CD1c-positive myeloid dendritic cell (primary cell): ENCODE measurements at regions not wholly inside any gene's neighbourhood (a gene's known extent, or its start where the extent isn't known, plus 50 kb on each side); places are given as distances from the start of the nearest gene placed in this dataset.
"Not testable (repeated sequence)": the region's sequence is repeated elsewhere in the genome, so short reads cannot be mapped to it uniquely, and the experiment has no call there.

Experiments used
- DNase-seq: peaks from one replicate; pipeline ENCODE4 v3.0.0-alpha.2; 2016; ENCODE audit errors: extremely low spot score

DNA sequence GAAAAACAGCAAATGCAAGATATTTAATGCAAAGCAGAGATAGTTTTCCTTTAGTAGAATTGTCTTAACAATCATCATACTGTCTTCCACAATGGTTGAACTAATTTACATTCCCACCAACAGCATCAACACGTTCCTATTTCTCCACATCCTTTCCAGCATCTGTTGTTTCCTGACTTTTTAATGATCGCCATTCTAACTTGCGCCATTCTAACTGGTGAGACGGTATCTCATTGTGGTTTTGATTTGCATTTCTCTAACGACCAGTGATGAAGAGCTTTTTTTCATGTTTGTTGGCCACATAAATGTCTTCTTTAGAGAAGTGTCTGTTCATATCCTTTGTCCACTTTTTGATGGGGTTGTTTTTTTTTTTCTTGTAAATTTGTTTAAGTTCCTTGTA, 388.3 kb downstream of the IRS2 start:
- not testable (repeated sequence) for DNase-seq

DNA sequence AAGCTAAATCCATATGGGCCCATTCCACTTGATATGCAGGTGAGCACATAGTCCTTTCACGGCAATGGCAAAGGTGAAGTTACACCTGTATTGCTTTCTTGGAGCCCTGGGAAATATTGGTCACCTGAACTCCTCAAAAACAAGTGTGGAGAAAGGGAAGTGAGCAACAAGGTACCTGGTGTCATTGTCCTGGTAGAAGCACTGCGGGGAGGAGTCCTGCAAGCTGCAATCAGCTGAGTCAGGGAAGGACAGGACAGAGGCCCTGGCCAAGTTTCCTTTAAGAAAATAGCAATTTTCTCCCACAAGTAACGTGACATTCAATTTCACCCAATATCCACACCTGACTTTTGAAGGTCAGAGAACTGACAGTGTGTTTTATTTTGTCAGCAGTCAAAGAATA, 389.1 kb downstream of the IRS2 start:
- DNase-seq, result no peak

DNA sequence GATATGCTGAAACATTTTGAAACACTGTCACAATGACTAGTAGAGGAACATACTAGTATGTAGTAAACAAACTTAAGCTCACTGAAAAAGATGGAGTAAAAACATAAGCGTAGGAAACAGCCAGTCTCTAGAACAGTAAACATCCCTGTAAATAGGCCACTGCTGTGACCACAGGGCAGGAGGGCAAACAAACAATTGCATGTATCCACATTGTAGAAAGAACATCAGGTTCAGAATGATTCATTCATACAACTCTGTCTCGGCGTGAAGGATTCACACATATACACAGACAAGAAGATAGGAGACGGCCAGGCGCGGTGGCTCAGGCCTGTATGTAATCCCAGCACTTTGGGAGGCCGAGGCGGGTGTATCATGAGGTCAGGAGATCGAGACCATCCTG, 390.1 kb downstream of the IRS2 start:
- no peak for DNase-seq

DNA sequence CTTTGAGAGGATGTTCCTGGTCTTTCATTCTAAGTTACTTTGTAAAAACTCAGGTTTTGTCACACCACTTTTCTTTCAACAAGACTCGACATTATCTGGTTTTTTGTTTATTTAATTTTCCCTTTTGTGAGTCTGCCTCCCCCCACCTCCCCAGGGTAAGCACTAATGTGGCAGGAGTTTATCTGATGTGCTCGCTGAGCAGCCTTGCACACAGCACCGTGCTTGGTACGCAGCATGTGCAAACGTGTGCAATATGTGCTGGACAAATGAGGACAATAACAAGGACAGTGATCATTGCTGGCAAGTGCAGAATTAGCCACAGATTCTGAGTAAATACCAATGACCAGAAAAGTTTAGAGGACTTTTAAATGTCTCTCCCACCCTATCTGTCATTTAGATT, 391.4 kb downstream of the IRS2 start:
- no peak for DNase-seq

DNA sequence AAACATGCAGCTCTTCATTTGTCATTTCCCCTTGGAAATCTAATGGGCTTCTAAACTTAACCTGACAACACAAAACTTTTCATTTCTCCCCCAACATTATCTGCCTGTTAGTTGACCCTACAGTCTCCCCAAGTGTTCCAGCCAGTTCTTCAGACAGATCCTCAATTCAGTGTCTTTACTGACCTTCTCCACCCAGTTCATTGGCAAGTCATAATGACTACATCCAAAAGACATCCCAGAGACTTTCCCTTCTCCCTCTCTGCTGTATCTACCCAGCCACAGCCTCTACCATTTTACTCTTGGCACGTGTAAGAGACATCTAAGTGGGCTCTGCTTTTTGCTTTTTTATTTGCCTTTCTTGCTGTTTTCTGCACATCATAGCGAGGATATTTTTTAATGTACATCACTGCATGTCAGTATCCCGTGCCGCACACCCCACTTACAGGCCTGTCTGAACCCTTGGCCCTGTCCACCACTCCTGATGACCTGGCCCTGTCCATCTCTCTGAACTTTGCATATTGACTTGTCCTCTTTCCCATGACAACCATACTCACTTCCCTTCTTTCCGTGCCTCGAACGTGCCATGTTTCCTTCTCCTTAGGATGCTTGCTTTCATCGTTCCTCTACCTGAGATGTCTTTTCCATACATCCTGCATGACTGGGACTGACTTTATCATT, 391.9 kb downstream of the IRS2 start:
- DNase-seq, result no peak

DNA sequence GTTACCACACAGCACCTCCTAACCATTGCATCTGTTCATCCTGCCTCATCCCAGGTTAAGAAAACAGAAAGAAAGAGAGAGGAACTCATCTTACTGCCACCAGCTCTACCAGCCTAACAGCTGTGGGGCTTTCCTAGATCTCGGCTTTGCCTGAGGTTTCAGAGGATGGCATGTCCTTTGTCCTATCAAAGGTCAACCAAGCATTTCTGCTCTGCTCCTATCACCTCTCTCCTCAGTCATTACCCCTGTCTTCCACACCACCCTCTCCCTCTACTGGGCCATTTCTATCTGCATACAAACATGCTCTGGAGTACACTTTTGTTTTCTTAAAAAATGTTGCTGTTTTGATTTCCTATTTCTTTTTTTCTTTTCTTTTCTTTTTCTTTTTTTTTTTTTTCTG, 393.3 kb downstream of the IRS2 start:
- DNase-seq, result no peak

DNA sequence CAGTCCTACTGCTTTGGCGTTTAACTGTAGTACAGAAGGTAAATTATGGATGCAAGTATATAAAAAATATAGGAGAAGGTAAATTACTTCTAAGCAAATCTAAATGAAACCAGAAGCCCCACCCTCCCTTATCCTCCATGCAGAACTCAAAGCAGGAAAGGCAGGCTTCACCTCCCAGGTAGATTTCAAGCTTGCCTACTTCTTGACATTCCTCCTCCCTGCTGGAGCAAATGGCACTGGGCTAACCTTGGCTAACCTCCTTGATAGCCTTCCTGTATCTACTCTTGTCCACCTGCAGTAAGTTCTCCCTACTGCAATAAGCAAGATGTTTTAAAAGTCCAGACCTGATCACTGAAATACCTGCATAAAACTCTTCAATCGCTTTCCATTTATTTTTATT, 396.0 kb downstream of the IRS2 start:
- no peak for DNase-seq

DNA sequence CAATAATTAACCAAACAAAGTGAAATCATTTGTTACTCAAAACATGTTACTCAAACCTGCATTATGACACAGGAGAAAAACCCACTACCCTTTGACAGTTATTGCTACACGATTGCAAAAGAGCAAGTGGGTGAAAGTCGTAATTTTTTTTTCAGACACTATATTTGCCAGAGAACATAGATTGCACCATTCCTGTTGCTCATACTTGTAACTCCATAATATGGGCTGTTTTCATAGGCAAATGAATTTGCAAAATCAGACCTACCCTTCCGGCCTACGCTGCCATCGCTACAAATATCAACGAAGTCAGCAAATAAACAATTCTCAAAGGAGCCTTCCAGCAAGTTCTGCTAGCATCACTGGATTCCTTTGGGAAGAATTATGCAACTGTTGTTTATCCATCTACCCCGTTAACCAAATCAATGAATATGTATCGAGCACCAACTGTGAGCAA, 396.5 kb downstream of the IRS2 start:
- peak; percentile 78 for DNase-seq

DNA sequence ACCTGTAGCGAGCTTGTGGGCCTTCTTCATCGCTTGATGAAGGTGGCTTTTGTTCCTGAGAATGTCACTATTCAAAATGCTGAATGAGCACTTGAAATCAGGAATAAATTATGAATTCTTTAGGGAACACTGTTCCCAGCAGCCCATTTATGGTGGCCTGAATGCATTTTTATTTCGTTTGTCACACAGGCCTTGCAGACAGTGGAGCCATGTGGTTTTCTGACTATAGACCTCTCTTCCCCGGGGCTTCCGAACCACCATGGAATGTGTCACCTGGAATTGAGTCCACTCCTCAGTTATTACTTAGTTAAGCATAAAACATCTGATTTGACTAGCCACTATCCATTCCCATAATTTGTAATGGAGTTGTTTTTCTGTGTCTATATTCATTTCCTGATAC, 396.9 kb downstream of the IRS2 start:
- no peak for DNase-seq

DNA sequence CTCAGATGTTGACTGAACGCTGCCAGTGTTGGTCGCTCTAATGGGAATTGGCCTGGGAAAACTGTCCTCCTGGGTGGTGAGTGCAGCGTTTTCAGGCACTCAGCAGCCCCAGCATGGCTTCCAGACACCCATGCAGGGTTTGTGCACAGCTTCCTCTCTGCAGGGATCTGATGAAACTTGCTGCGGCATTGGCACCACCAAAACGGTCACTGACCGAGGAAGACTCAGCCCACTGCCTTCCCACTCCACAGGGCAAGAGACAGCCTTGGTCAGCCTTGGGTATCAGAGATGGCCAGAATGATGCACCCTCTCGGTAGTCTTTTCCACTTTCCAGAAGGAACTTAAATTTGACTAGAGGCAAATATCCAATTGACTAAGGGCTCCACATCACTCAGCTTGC, 398.9 kb downstream of the IRS2 start:
- peak; percentile 58 for DNase-seq

DNA sequence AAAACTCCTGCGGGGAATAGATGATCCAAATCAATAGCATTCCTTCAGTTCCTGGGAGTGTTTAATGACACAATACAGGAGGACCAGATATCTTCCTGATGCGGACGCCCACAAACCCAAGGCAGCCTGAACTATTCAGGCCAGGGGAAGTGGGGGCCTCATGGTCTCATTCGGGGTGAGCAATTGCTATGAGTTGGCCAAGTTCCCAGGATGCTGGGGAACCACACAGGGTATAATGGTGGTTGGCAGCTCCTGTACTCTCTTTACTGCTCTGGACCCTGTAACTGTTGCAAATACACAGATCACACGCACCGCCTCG, 401.2 kb downstream of the IRS2 start:
- peak; percentile 23 for DNase-seq

DNA sequence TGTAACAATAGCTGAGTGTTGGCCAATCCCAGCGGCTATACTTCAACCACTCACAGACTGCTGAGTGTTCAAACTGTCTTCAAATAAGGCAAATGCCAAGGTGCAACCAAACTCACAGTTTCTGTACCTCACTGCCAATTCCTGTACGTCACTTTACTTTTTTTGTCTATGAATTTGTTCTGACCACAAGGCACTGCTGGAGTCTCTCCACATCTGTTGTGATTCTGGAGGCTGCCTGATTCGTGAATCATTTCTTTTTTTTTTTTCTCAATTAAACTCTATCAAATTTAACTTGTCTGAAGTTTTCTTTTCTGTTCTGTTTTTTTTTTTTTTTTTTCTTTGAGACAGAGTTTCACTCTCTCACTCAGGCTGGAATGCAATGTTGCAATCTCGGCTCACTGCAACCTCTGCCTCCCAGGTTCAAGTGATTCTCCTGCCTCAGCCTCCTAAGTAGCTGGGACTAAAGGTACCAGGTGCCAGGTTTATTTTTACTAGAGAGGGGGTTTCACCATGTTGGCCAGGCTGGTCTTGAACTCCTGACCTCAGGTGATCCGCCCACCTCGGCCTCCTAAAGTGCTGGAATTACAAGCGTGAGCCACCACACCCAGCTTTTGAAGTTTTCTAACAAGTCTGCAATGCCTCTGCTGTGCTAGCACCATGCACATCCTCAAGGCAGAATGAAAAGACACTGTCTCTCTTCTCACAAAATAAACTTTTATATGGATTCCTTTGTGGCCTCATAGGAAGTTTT, 401.7 kb downstream of the IRS2 start:
- DNase-seq, result no peak

DNA sequence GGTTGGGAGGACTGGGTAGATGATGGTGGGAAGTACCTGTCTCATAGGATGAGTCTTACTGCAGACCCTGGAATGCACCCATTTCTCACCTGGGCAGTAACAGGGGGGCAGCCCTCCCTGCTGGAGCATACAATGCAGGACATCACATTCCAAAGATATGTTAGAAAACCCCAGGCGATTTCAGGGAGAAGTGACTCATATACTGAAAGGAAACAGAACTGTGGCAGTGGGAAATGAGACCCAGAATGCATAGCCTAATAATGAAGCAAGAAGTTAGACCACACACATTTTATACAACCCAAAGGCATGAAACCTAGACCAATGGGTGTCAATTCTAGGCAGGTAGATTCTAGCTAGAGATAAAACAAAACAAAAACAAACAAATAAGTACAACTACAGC, 402.7 kb downstream of the IRS2 start:
- no peak for DNase-seq

DNA sequence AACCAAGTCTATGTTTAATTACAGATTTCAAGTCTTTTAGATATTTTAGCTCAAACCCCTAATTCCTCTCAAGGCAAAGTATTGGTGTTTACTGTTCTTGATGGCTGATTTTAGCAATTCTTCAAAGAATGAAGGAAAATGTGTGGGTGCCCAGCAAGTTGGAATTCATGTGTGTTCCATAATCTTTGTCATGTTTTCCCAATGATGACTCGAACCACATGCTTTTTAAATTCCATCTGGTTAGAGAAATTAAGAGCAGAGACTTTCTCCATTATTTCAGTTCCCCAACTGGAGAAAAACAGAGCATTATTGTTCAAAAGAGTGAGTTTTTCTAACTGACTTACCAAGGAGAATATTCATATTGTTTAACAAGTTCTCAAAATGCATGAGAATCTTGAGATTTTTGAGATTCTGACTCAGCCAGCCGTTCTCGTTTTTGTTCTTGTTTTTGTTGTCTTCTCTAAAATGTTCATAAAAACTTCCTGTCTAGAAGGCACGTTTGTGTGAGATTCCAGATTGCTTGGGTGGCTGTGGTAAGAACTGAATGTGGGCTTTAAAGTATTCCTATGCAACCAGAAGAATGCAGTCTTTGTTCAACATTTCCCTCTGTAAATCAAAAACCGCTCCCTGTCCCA, 404.7 kb downstream of the IRS2 start:
- peak; percentile 66 for DNase-seq

DNA sequence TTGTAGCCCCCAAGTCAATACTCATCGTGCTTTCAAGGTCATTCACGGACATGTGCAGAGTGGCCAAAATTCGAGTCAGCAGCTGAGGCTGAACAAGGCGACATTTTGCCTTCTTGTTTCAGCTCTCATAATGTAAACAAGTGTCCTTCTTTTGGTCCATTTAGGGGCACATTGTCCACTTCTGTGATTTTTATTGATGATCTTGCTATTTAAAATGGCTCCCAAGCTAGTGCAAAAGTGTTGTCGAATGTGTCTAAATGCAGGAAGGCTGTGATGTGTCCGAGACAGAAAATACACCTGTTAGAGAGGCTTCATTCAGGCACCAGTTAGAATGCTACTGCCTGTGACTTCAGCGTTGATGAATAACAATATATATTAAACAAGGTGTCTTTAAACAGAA, 405.9 kb downstream of the IRS2 start:
- no peak for DNase-seq

DNA sequence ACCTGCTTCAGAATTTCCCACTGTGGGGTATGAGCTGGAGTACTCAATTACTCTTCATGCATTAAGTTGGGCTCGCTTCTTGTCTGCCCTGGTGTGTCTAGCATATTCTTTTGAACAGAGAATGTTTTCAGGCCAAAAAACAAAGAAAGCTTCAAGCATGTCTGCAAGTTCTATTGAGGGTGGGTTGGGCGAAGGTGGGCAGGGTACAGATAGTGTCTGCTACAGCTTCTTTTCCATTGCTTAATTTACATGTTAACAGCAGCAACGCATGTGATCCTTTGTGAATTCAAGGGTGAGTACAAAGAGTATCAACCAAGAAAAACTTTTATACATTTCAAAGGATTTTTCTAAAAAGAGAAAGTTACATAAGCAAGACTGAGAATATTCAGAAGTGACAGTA, 406.5 kb downstream of the IRS2 start:
- no peak for DNase-seq

DNA sequence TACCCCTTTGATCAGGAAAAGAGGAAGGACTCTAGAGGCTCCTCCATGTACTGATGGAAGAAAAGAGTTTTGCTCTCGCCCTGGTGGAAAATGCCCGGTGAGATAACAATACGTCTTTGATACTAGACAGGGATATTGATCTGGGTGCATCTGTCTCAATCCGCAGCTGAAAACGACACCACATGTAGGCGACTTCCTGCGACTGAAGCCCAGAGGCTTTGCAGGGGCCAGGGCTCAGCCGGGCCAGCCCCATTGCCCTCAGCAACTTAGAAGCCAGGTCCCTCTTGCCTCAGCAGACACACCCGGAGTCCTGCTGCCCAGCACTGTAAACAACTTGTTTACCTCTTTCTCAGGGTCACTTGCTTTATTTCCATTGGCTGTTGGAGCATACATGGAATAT, 409.4 kb downstream of the IRS2 start:
- DNase-seq, result no peak

DNA sequence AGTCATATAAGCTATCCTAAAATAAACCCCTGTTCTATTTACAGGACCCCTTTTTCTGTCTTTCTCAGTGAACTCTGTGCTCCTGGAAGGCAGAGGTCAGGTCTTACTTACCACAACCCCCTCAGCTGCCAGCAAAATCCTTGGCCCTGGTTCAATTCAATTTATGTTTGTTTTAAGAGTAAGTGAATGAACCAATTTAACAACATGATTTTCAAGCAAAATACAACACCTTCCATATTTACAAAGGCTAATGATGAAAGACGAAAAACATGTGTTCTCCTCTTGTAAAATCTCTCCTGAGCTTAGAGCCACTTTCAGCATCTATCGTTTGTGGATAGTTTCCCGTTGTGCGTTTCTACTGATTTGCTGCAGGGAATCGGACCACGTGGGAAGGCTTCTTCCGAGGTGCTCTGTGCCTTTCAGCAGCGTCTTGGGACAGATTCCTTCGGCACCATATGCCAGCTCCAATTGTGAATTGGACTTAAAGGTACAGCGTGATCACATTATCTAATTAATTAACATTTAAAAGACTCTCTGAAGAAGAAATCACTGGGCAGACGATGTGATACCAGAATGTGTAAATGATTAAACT, 411.7 kb downstream of the IRS2 start:
- DNase-seq, result no peak

DNA sequence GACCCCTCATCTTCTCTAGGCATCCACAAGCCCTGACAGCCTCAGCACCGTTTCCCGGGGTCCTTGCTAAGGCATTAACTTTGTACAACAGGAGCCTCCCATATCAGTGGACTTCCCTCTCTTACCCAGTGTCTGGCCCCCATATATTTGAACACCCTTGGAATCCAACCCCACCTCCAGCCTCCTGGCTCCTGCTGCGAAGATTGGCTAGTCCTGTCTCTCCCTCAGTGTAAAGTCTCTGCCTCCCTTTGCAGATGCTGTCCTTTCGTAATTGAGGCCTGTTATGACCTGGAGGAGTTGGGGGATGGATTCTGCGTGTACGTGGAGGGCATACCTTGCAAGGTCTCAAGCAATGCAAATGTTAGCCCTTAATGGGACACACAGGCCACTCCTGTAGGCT, 413.7 kb downstream of the IRS2 start:
- DNase-seq, result no peak

DNA sequence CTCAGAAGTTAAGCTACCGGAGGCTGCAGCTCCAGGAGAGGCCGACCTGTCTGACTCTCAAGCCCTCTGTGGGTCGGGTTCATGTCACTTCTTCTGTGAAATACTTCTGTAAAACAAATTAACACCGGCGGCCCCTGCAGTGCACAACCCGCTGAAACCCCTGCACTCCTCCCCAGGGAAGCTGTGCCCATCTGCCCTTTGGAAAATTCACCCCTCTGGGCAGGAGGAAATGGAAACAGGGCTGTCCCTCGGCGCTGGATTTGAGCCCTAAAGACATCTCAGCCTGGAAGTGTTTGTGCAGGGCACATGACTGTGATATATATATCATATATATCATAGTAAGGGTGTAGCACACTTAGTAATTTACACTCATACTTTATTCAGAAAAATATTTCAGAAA, 415.3 kb downstream of the IRS2 start:
- DNase-seq, result no peak

DNA sequence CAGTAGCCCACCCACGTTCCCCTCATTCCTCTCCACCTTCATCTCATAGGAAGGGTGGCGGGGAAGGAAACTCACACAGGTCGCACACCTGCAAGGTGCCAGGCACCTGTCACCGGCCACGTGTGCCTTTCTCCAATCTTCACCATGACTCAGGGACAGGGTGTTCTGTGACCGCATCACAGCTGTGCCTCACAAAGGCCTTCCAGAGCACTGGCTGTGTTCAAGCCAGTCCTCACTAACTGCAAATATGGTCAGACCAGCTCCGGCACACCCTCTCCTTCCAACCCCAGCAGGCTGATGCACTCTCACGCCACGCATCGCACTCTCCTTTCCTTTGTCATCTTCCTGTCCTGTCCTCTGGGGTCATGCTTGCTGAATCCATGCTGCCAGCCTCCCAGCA, 415.9 kb downstream of the IRS2 start:
- no peak for DNase-seq

DNA sequence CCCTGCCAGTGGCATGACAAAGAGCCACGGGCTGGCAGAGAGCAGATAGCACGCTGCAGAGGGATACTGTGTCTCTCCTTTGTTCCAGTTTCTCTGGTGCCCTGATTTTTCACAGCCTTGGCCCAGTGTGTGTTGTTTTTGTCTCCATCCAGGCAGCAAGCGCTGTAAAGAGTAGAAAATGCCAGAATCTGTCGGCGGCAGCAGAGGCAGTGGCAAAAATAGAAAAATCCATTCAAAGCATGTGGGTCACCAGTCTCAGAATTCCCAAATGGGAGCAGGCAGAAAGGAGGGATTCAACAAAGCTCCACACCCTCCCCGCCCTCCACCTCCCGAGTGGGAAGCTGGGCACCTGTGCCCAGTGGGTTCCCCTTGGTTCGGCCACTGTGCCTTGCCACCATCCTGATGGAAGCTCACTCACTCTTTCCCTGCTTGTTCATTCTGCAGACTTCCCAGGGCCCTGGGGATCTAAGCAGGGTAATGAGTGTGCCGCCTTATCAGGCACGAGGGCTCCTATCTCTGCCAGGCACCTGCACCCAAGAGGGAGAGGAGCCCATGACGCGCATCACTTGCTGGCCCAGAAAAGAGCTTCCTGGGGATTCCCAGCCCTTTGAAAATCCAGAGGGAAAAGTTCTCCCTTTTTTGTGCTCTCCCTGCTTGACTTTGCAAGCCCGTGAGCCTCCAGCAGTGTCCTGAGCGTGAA, 416.9 kb downstream of the IRS2 start:
- no peak for DNase-seq
